Activated CD4-positive, alpha-beta T cell treated with anti-CD3 and anti-CD28 coated beads, Interleukin-2, amount 10 ng/mL, durations not matched to agents 7 days and 5 days (primary cell): ENCODE measurements at regions not wholly inside any gene's neighbourhood (a gene's known extent, or its start where the extent isn't known, plus 50 kb on each side); places are given as distances from the start of the nearest gene placed in this dataset.
"Not testable (repeated sequence)": the region's sequence is repeated elsewhere in the genome, so short reads cannot be mapped to it uniquely, and the experiment has no call there.

Experiments
- CTCF ChIA-PET: fragments of 350-600 bp; sonication (Branson Sonifier 250); formaldehyde crosslinking; loops from one replicate; lab custom pipeline; 2021; ENCODE audit warnings: antibody characterized with exemption; lab: Charles Lee
- POLR2A ChIA-PET: fragments of 350-600 bp; sonication (Branson Sonifier 250); formaldehyde crosslinking; loops from one replicate; lab custom pipeline; 2021; ENCODE audit warnings: antibody characterized with exemption; lab: Charles Lee
- DNase-seq: peaks from one replicate; pipeline ENCODE4 v3.0.0-alpha.2; 2020
- H3K27ac Mint-ChIP-seq: one replicate; pipeline ENCODE4 v1.8.0; 2021; ENCODE audit warnings: mild to moderate bottlenecking, moderate library complexity, mixed read lengths
- H3K27me3 Mint-ChIP-seq: one replicate; pipeline ENCODE4 v1.8.0; 2021; ENCODE audit warnings: mixed read lengths
- H3K36me3 Mint-ChIP-seq: one replicate; pipeline ENCODE4 v1.8.0; 2021; ENCODE audit warnings: low read depth, mixed read lengths
- H3K4me1 Mint-ChIP-seq: one replicate; pipeline ENCODE4 v1.8.0; 2021; ENCODE audit warnings: mixed read lengths
- H3K4me3 Mint-ChIP-seq: one replicate; pipeline ENCODE4 v1.8.0; 2021; ENCODE audit warnings: mild to moderate bottlenecking, moderate library complexity, mixed read lengths
- H3K9me3 Mint-ChIP-seq: one replicate; pipeline ENCODE4 v1.8.0; 2021; ENCODE audit warnings: mixed read lengths

DNA sequence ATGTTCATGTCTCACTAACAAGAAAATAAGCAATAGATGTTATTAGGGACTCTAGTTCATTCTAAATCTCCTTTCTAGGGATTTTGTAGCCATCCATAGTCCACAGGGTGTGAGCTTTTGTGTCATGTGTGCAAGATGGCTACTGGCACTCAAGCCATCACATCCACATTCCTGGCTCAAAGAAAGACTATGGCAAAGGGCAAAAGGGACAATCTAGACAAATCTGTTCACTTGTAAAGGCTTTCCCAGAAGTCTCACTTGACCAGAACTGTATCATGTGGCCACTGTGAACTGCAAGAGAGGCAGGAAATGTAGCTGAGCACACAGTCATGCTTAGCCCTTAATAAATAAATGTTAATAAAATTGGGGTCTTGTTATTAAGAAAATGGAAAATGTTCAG, 212.6 kb upstream of the EXOC2 start:
- H3K27ac Mint-ChIP-seq, result no peak overlapping the region
- H3K4me1 Mint-ChIP-seq, result no peaks in the 10 kb centered on the region
- DNase-seq, result no peak
- no peaks in the 10 kb centered on the region for H3K36me3 Mint-ChIP-seq
- ChIA-PET POLR2A (no interaction called here), CTCF (no interaction called here)
- H3K27me3 Mint-ChIP-seq, result no peaks in the 10 kb centered on the region
- no peaks in the 10 kb centered on the region for H3K9me3 Mint-ChIP-seq
- no peak overlapping the region for H3K4me3 Mint-ChIP-seq

GRCh38 chr6:904994-905393, 212.1 kb upstream of the EXOC2 start:
- H3K4me1 Mint-ChIP-seq, result no peaks in the 10 kb centered on the region
- H3K9me3 Mint-ChIP-seq, result no peaks in the 10 kb centered on the region

GRCh38 chr6:903761-904160, 210.8 kb upstream of the EXOC2 start:
- Mint-ChIP-seq H3K9me3 (no peaks in the 10 kb centered on the region), H3K4me1 (no peaks in the 10 kb centered on the region), H3K4me3 (no peak overlapping the region), H3K27me3 (peaks cover 2% of the 10 kb centered on the region), H3K27ac (no peak overlapping the region), H3K36me3 (no peaks in the 10 kb centered on the region)
- CTCF ChIA-PET, result no interaction called here
- DNase-seq, result no peak
- POLR2A ChIA-PET, result no interaction called here

More at GRCh38 chr6:904994-905393, 212.1 kb upstream of the EXOC2 start:
- ChIA-PET POLR2A (no interaction called here), CTCF (no interaction called here)
- no peak for DNase-seq
- H3K36me3 Mint-ChIP-seq, result no peaks in the 10 kb centered on the region
- H3K4me3 Mint-ChIP-seq, result no peak overlapping the region
- no peak overlapping the region for H3K27ac Mint-ChIP-seq
- H3K27me3 Mint-ChIP-seq, result no peaks in the 10 kb centered on the region

- Mint-ChIP-seq H3K27me3 (peaks cover 10% of the 10 kb centered on the region), H3K4me3 (no peak overlapping the region)
- CTCF ChIA-PET, result no interaction called here
These were observed 208.9 kb upstream of the EXOC2 start for GRCh38 chr6:901696-902460.

DNA sequence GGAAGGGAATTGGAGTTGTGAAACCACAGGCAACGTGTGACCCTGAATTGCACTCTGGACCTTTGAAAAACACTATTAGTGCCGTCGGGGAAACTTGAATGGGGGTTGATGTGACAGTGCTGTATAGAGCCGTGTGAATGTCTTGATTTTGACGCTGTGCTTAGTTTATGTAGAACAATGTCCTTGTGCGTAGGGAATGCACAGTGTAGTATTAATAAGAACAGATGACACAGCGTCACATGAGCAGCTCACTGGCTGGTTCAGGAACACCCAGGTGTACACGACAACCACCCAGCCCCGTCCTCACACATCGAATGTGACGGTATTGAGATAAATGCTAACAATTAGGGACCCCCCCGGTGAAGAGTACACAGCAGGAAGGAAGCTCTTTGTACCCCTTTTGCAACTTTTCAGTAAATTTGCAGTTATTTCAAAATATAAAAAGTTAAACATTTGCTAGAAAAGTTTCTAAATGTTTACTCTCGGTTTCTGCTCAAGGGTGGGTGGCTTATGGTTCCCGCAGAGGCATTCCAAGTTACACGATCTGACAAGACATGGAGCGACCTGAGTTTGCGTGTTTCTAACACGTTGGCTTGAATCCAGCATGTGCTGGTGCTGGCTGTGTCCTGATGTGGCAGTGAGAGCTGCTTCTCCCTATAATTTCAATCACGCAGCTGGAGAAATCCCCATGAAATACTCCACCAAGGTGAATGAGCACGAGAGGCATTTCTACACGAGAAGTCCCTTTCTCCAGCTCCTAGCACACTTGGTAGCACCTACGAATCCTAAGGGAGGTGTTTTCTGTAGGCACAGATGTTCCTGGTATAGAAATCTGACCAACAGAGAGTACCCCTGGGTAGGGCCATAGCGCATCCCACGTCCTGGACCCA, 208.0 kb upstream of the EXOC2 start:
- Mint-ChIP-seq H3K36me3 (no peaks in the 10 kb centered on the region), H3K27me3 (peaks cover 10% of the 10 kb centered on the region), H3K9me3 (no peaks in the 10 kb centered on the region), H3K27ac (no peak overlapping the region), H3K4me1 (no peaks in the 10 kb centered on the region), H3K4me3 (no peak overlapping the region)
- no peak for DNase-seq
- ChIA-PET POLR2A (no interaction called here), CTCF (no interaction called here)

More at GRCh38 chr6:901696-902460, 208.9 kb upstream of the EXOC2 start:
- POLR2A ChIA-PET, result no interaction called here
- no peak for DNase-seq
- H3K4me1 Mint-ChIP-seq, result no peaks in the 10 kb centered on the region
- H3K36me3 Mint-ChIP-seq, result no peaks in the 10 kb centered on the region
- no peak overlapping the region for H3K27ac Mint-ChIP-seq
- no peaks in the 10 kb centered on the region for H3K9me3 Mint-ChIP-seq

DNA sequence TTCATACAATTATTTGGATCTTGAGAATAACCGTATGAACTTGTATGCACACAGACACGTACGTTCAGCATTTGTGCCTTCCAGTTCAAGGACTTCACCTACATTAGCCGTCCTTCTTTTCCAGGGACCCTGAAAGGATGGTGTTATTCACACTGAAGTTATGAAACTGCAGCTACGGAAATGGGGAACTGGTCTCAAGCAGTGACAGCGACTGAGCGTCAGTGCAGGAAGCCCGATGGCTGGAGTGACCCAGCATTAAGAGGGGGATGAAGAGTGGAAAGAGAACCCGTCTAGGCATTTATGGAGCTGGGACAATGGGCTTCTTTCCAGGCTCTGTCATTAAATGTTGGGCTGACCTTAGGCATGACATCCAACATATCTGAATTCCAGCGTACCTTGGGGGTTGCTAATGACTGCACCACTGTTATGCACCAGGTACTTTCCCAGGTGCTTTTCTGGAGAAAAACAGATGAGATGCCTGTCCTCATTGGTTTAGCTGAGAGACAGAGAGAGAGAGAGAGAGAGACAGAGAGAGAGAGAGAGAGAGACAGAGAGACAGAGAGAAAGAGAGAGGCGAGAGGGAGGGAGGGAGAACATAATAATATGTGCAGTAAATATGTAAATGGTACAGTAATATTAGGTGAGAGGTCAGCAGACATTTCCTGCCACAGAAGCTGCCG, 204.7 kb upstream of the EXOC2 start:
- Mint-ChIP-seq H3K9me3 (no peaks in the 10 kb centered on the region), H3K36me3 (no peaks in the 10 kb centered on the region), H3K4me1 (no peaks in the 10 kb centered on the region), H3K27ac (no peak overlapping the region), H3K4me3 (no peak overlapping the region), H3K27me3 (peaks cover 10% of the 10 kb centered on the region)
- ChIA-PET POLR2A (no interaction called here), CTCF (no interaction called here)
- DNase-seq, result no peak

DNA sequence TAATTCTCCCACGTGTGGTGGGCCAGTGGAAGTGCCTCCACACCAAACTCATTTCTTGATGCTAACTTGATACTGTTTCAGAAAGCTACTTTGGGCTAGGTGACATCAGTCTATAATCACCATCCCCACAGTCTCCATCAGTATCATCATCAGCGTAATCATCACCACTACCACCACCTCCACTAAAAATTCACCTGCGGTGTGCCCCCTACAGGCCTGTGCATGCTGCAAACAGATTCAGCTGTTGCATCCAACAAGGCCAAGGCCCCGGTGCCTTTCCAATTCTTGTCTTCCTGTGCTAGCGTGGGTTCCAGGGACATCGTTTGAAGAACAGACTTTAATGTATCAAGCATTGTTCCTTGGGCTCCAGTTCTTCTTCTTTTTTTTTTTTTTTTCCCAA, 201.3 kb upstream of the EXOC2 start:
- CTCF ChIA-PET, result interaction anchor here (0.7 kb wide), 1 partner anchor 179 kb away, joined by 3 read pairs; no protein-coding TSS in a partner anchor

DNA sequence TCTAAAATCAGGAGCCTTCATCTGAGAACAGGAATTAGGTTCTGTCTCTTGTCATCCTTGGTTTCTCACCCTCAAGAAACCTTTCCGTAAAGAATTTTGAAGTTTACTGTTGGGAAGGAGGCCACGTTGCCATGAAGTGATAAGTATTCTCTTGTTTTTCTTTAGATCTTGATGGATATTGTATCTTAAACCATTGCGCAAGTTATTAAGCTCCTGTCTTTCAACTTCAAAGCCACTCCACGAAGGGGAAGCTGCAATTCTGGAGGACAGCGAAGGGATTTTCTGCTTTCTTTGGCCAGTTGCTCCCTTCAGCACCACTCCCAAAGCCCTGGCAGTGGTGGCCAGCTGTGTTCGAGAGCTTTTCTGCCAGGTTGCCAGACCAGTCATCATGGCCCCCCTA, 198.1 kb upstream of the EXOC2 start:
- no peaks in the 10 kb centered on the region for H3K9me3 Mint-ChIP-seq
- H3K27ac Mint-ChIP-seq, result no peak overlapping the region
- no peaks in the 10 kb centered on the region for H3K36me3 Mint-ChIP-seq
- CTCF ChIA-PET, result no interaction called here
- no peaks in the 10 kb centered on the region for H3K4me1 Mint-ChIP-seq
- no peak for DNase-seq
- peaks cover 2% of the 10 kb centered on the region for H3K27me3 Mint-ChIP-seq
- H3K4me3 Mint-ChIP-seq, result no peak overlapping the region
- POLR2A ChIA-PET, result no interaction called here

More for the DNA sequence above, 201.3 kb upstream of the EXOC2 start:
- H3K36me3 Mint-ChIP-seq, result no peaks in the 10 kb centered on the region
- POLR2A ChIA-PET, result no interaction called here
- H3K4me1 Mint-ChIP-seq, result no peaks in the 10 kb centered on the region
- peaks cover 10% of the 10 kb centered on the region for H3K27me3 Mint-ChIP-seq
- no peak for DNase-seq
- H3K4me3 Mint-ChIP-seq, result no peak overlapping the region
- H3K27ac Mint-ChIP-seq, result no peak overlapping the region
- no peaks in the 10 kb centered on the region for H3K9me3 Mint-ChIP-seq

DNA sequence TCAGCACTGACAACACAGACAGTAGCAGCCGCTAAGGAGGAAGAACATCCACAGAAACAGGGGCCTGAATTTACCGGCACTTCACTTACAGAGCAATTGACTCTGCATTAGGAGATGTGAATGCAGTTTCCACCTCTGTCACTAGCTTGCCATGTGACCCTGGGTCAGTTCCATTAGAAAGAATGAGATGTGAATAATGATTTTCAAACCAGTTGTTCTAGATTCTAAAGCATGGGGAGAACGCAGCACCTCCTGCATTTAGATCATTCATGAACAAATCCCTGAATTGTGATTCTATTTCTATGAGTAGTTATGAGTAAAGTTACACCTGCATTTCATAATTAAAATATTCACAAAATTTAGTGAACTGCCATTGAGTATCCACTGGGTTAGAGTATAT, 197.3 kb upstream of the EXOC2 start:
- Mint-ChIP-seq H3K27me3 (peaks cover 2% of the 10 kb centered on the region), H3K4me1 (peaks cover 6% of the 10 kb centered on the region), H3K4me3 (no peak overlapping the region), H3K36me3 (no peaks in the 10 kb centered on the region), H3K27ac (no peak overlapping the region), H3K9me3 (no peaks in the 10 kb centered on the region)
- POLR2A ChIA-PET, result no interaction called here
- DNase-seq, result no peak
- CTCF ChIA-PET, result no interaction called here

DNA sequence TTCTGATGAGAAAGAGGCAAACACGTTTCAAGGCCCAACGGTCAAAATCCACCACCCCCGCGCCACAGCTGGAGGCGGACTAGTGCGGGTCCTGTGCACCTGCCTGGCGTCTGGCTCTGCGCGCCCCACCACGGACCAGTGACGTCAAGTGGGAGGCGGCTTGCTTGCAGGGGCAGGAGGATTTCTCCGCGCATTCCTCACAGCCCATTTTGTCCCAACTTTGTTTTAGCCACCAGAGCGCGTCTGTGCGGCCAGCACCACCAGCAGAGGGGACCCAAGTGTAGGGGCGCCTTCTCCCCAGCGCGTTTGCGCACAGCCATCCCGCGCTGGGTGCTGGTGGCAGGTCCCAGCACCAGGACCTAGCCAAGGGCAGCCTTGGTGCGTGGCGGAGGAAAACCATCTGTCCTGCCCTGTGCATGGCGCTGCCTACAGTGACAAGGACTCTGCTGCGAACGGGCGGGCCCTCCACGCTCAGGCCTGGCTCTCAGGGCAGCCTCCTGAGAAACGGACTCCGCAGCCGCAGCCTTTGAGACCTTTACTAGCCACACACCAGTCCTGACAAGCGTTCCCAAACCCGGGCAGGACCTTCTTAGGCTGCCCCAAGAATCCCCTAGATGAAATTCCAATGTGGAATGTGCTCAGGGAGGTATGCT, 194.8 kb upstream of the EXOC2 start:
- CTCF ChIA-PET, result no interaction called here
- Mint-ChIP-seq H3K27me3 (peaks cover 6% of the 10 kb centered on the region), H3K4me1 (peaks cover 19% of the 10 kb centered on the region), H3K9me3 (no peaks in the 10 kb centered on the region), H3K4me3 (no peak overlapping the region), H3K36me3 (no peaks in the 10 kb centered on the region), H3K27ac (no peak overlapping the region)
- POLR2A ChIA-PET, result no interaction called here
- no peak for DNase-seq

- H3K36me3 Mint-ChIP-seq, H3K27ac Mint-ChIP-seq, H3K9me3 Mint-ChIP-seq, H3K27me3 Mint-ChIP-seq, CTCF ChIA-PET, DNase-seq, H3K4me3 Mint-ChIP-seq: not testable (repeated sequence)
- POLR2A ChIA-PET, result interaction anchor here (0.6 kb wide), 1 partner anchor 606 kb away, joined by 4 read pairs; no protein-coding TSS in a partner anchor
- H3K4me1 Mint-ChIP-seq, result peaks cover 19% of the 10 kb centered on the region
These were observed 193.2 kb upstream of the EXOC2 start for GRCh38 chr6:886116-886515.

- CTCF ChIA-PET, result no interaction called here
- H3K4me1 Mint-ChIP-seq, result peaks cover 19% of the 10 kb centered on the region
These were observed 192.2 kb upstream of the EXOC2 start for GRCh38 chr6:885051-885590.

More at GRCh38 chr6:885051-885590, 192.2 kb upstream of the EXOC2 start:
- H3K36me3 Mint-ChIP-seq, result no peaks in the 10 kb centered on the region
- H3K27me3 Mint-ChIP-seq, result peaks cover 11% of the 10 kb centered on the region
- no peak overlapping the region for H3K4me3 Mint-ChIP-seq
- peak overlapping the region; percentile 2 for H3K27ac Mint-ChIP-seq
- H3K9me3 Mint-ChIP-seq, result no peaks in the 10 kb centered on the region
- DNase-seq, result no peak
- POLR2A ChIA-PET, result no interaction called here
